CD4-positive, alpha-beta T cell treated with Interleukin-15 for 4 hours (primary cell): ENCODE measurements at regions not wholly inside any gene's neighbourhood (a gene's known extent, or its start where the extent isn't known, plus 50 kb on each side); places are given as distances from the start of the nearest gene placed in this dataset.
"Not testable (repeated sequence)": the region's sequence is repeated elsewhere in the genome, so short reads cannot be mapped to it uniquely, and the experiment has no call there.

Source experiments
- DNase-seq: peaks from one replicate; pipeline ENCODE4 v3.0.0-alpha.2; 2020; ENCODE audit warnings: low spot score

GRCh38 chr1:163472651-163473248, 151.0 kb downstream of the NUF2 start:
- DNase-seq: no peak

GRCh38 chr1:163477276-163477830, 155.6 kb downstream of the NUF2 start:
- DNase-seq: no peak

- DNase-seq: not testable (repeated sequence)
Measured at GRCh38 chr1:163498391-163499330, 176.9 kb downstream of the NUF2 start.

GRCh38 chr1:163504331-163504978, 182.7 kb downstream of the NUF2 start:
- DNase-seq: no peak

GRCh38 chr1:163509114-163509513, 187.4 kb downstream of the NUF2 start:
- DNase-seq: no peak

GRCh38 chr1:163512349-163512989, 190.7 kb downstream of the NUF2 start:
- no peak for DNase-seq

GRCh38 chr1:163523375-163524029, 201.7 kb downstream of the NUF2 start:
- DNase-seq: no peak

GRCh38 chr1:163528710-163529348, 207.1 kb downstream of the NUF2 start:
- DNase-seq: no peak

- DNase-seq: no peak
Measured at GRCh38 chr1:163531345-163531744, 209.6 kb downstream of the NUF2 start.

GRCh38 chr1:163535401-163535800, 213.6 kb downstream of the NUF2 start:
- DNase-seq: no peak

GRCh38 chr1:163535807-163536206, 214.1 kb downstream of the NUF2 start:
- DNase-seq: no peak

GRCh38 chr1:163537809-163538208, 216.1 kb downstream of the NUF2 start:
- no peak for DNase-seq

- DNase-seq: no peak
Measured at GRCh38 chr1:163538667-163539066, 216.9 kb downstream of the NUF2 start.

GRCh38 chr1:163540727-163541126, 219.0 kb downstream of the NUF2 start:
- no peak for DNase-seq

GRCh38 chr1:163544441-163544840, 222.7 kb downstream of the NUF2 start:
- no peak for DNase-seq

- DNase-seq: no peak
Measured at GRCh38 chr1:163558162-163558561, 236.4 kb downstream of the NUF2 start.

- DNase-seq: no peak
Measured at GRCh38 chr1:163561580-163562295, 240.0 kb downstream of the NUF2 start.

GRCh38 chr1:163562355-163562754, 240.6 kb downstream of the NUF2 start:
- no peak for DNase-seq

- DNase-seq: no peak
Measured at GRCh38 chr1:163565166-163565565, 243.4 kb downstream of the NUF2 start.

- no peak for DNase-seq
Measured at GRCh38 chr1:163570071-163570470, 248.3 kb downstream of the NUF2 start.
